ENCODE measurements at regions not wholly inside any gene's neighbourhood (a gene's known extent, or its start where the extent isn't known, plus 50 kb on each side); places are given as distances from the start of the nearest gene placed in this dataset.

GRCh38 chr10:24778298-24778697, 54.6 kb upstream of the ARHGAP21 start:
- Histone ChIP-seq H3K4me3 (no peak overlapping the region), H3K36me3 (ENCODE audit: low read depth) (no peaks in the 10 kb centered on the region), H3K27ac (no peak overlapping the region), H3K9me2 (ENCODE audit: insufficient read depth) (no peaks in the 10 kb centered on the region), H3K4me1 (ENCODE audit: insufficient read depth) (peaks cover 8% of the 10 kb centered on the region; the same call in 1 of the 2 replicates), H3K9ac (no peak overlapping the region), H3K27me3 (replicated peaks; ENCODE audit: insufficient read depth) (no peaks in the 10 kb centered on the region), H3K9me3 (ENCODE audit: low read depth) (no peaks in the 10 kb centered on the region), H3K4me2 (ENCODE audit: unreplicated experiment) (no peak overlapping the region), H3F3A (ENCODE audit: insufficient read depth) (no peaks in the 10 kb centered on the region), H2AFZ (no peak overlapping the region), H4K20me1 (ENCODE audit: insufficient read depth) (no peaks in the 10 kb centered on the region), H3K79me2 (ENCODE audit: insufficient read depth) (no peaks in the 10 kb centered on the region)
- DNase-seq = no peak
- 98% methylated on average over 7 of the region's 7 CpGs for WGBS, 2 experiments (ENCODE audit: low coverage in 1 of 2, low lambda C conversion rate in 2 of 2, missing lambda C conversion rate in 2 of 2)
- in situ Hi-C loops (cut with MboI) = no loop called here
- TF ChIP-seq EZH2 (IDR thresholded peaks at IDR 0.05; ENCODE audit: insufficient read depth, poor library complexity, severe bottlenecking) = no peak
- TF ChIP-seq EZH2phosphoT487 (IDR thresholded peaks at IDR 0.05; ENCODE audit: insufficient read depth, low read depth) = no peak

- Histone ChIP-seq H3K9ac (no peak overlapping the region), H3K9me3 (ENCODE audit: low read depth) (no peaks in the 10 kb centered on the region), H4K20me1 (ENCODE audit: insufficient read depth) (no peaks in the 10 kb centered on the region), H3K4me3 (no peak overlapping the region), H3K79me2 (ENCODE audit: insufficient read depth) (no peaks in the 10 kb centered on the region), H3K36me3 (ENCODE audit: low read depth) (no peaks in the 10 kb centered on the region), H3K4me1 (ENCODE audit: insufficient read depth) (peaks cover 12% of the 10 kb centered on the region; the same call in 1 of the 2 replicates), H3F3A (ENCODE audit: insufficient read depth) (no peaks in the 10 kb centered on the region), H3K27me3 (replicated peaks; ENCODE audit: insufficient read depth) (no peaks in the 10 kb centered on the region), H3K9me2 (ENCODE audit: insufficient read depth) (no peaks in the 10 kb centered on the region), H3K27ac (no peak overlapping the region), H2AFZ (no peak overlapping the region), H3K4me2 (ENCODE audit: unreplicated experiment) (no peak overlapping the region)
- peak; percentile 5 for DNase-seq
- in situ Hi-C loops (cut with MboI) = no loop called here
- no peak for TF ChIP-seq EZH2phosphoT487 (IDR thresholded peaks at IDR 0.05; ENCODE audit: insufficient read depth, low read depth)
- TF ChIP-seq EZH2 (IDR thresholded peaks at IDR 0.05; ENCODE audit: insufficient read depth, poor library complexity, severe bottlenecking) = no peak
- 36 to 38% methylated on average over 3 of the region's 3 CpGs for WGBS, 2 experiments (ENCODE audit: low coverage in 1 of 2, low lambda C conversion rate in 2 of 2, missing lambda C conversion rate in 2 of 2)
Observed at GRCh38 chr10:24777196-24777595, 53.5 kb upstream of the ARHGAP21 start.

- no peak overlapping the region for H3K4me3 ChIP-seq
- no peaks in the 10 kb centered on the region for H3K36me3 ChIP-seq (ENCODE audit: low read depth)
- no peak overlapping the region for H3K4me2 ChIP-seq (ENCODE audit: unreplicated experiment)
- no peak overlapping the region for H2AFZ ChIP-seq
- no peaks in the 10 kb centered on the region for H3K9me3 ChIP-seq (ENCODE audit: low read depth)
- no peaks in the 10 kb centered on the region for H3F3A ChIP-seq (ENCODE audit: insufficient read depth)
- no peaks in the 10 kb centered on the region for H3K9me2 ChIP-seq (ENCODE audit: insufficient read depth)
- H3K9ac ChIP-seq = no peak overlapping the region
- TF ChIP-seq EZH2phosphoT487 (IDR thresholded peaks at IDR 0.05; ENCODE audit: insufficient read depth, low read depth) (no peak), EZH2 (IDR thresholded peaks at IDR 0.05; ENCODE audit: insufficient read depth, poor library complexity, severe bottlenecking) (no peak)
- H3K79me2 ChIP-seq (ENCODE audit: insufficient read depth) = no peaks in the 10 kb centered on the region
- H3K27me3 ChIP-seq (replicated peaks; ENCODE audit: insufficient read depth) = no peaks in the 10 kb centered on the region
- DNase-seq = no peak
- H3K27ac ChIP-seq = no peak overlapping the region
- WGBS, 2 experiments (ENCODE audit: low coverage in 1 of 2, low lambda C conversion rate in 2 of 2, missing lambda C conversion rate in 2 of 2) = 94 to 95% methylated on average over 3 of the region's 3 CpGs
- in situ Hi-C loops (cut with MboI) = no loop called here
- peaks cover 17% of the 10 kb centered on the region for H3K4me1 ChIP-seq (ENCODE audit: insufficient read depth)
- no peaks in the 10 kb centered on the region for H4K20me1 ChIP-seq (ENCODE audit: insufficient read depth)
Observed at GRCh38 chr10:24773939-24774589, 50.4 kb upstream of the ARHGAP21 start.
